ENCODE measurements at regions not wholly inside any gene's neighbourhood (a gene's known extent, or its start where the extent isn't known, plus 50 kb on each side); places are given as distances from the start of the nearest gene placed in this dataset.
"Not testable (repeated sequence)": the region's sequence is repeated elsewhere in the genome, so short reads cannot be mapped to it uniquely, and the experiment has no call there.

DNA sequence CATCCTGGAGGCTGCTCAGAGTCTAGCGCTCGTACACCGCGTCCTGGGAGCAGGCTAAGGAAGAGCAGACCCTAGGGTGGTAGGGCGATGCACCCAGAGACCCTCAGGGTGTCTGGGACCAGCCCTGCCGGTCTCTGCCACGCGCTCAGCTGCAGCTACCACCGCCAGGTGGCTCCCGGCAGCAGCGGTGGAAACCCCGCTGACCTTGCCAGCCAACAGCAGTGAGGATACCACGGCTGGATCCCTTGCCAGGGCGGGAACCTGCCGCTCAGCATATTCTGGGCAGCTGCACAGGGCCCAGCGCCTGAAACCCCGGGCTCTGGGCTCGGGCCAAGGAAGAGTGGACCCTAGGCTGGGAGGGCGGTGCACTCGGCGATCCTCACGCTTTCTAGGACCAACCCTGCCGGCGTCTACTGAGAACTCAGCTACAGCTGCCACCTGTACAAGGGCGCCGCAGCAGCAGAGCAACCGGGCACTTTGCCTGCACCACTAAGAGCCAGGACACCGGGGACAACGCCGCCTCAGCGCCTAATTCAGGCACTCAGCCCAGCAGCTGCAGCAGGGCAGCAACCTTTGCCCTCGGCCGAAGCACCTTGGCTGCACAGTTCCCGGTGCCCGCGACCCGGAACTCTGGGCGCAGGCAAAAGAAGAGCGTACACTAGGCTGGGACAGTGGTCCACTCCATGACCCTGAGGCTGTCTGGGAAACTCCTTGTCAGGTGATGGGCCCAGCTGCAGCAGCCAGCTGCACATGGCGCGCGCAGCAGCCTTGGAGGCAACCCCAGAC is 80.8 kb downstream of the POTEB2 start:
- H3K36me3 ChIP-seq (ENCODE audit: insufficient read depth, low read length); intact Hi-C loops (cut with DNase I, micrococcal nuclease); POLR2A ChIA-PET; CTCF ChIA-PET; H3K27ac ChIP-seq (ENCODE audit: low read depth in 1 of 2, low read length in 2 of 2); H3K9me3 Mint-ChIP-seq; H3K4me3 Mint-ChIP-seq; H3K4me3 ChIP-seq (ENCODE audit: low read length); H3K27me3 ChIP-seq (ENCODE audit: control insufficient read depth in 1 of 2, insufficient read depth in 2 of 2, low read length in 2 of 2); H3K4me1 ChIP-seq (ENCODE audit: insufficient read depth, low read length); H3K27me3 Mint-ChIP-seq; H3K9me3 ChIP-seq (ENCODE audit: control insufficient read depth in 1 of 2, insufficient read depth in 1 of 2, low read length in 2 of 2); H3K36me3 Mint-ChIP-seq (ENCODE audit: low read depth); H3K27ac Mint-ChIP-seq; ATAC-seq (ENCODE audit: poor library complexity); DNase-seq; H3K4me1 Mint-ChIP-seq (ENCODE audit: low read depth): not testable (repeated sequence)

DNA sequence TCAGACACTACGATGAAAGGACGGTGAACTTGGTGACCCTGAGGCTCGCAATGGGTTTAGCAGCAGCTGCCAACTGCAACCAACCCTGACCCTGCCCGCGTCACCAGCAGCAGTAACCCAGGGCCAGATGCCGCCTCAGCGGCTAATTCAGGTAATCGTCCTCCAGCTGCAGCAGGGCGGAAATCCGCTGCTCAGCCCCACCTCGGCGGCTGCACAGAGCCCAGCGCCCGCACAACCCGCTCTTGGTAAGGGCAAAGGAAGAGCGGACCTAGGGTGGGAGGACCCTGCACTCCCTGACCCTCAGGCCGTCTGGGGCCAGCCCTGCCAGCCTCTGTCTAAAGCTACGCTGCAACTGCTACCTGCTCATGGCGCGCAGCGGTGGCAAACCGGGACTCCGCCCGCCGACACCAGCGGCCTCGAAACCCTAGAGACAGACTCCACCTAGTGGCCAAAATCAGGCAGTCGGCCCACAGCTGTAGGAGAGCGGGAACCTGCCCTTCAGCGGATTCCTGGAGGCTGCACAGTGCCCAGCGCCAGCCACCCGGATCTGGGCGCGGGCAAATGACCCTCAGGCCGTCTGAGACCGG is 82.4 kb downstream of the POTEB2 start:
- H3K36me3 Mint-ChIP-seq (ENCODE audit: low read depth); H3K27ac Mint-ChIP-seq; POLR2A ChIA-PET; CTCF ChIA-PET; H3K4me3 ChIP-seq (ENCODE audit: low read length); H3K27me3 Mint-ChIP-seq; H3K36me3 ChIP-seq (ENCODE audit: insufficient read depth, low read length); H3K27ac ChIP-seq (ENCODE audit: low read depth in 1 of 2, low read length in 2 of 2); H3K4me1 ChIP-seq (ENCODE audit: insufficient read depth, low read length); intact Hi-C loops (cut with DNase I, micrococcal nuclease); H3K9me3 ChIP-seq (ENCODE audit: control insufficient read depth in 1 of 2, insufficient read depth in 1 of 2, low read length in 2 of 2); H3K4me1 Mint-ChIP-seq (ENCODE audit: low read depth); H3K27me3 ChIP-seq (ENCODE audit: control insufficient read depth in 1 of 2, insufficient read depth in 2 of 2, low read length in 2 of 2); H3K9me3 Mint-ChIP-seq: not testable (repeated sequence)
- H3K4me3 Mint-ChIP-seq, result peak overlapping the region; percentile 54
- ATAC-seq (ENCODE audit: poor library complexity), result peak; percentile 59
- peak in 3 of 14 experiments; percentile 11 to 36 (median 35) for DNase-seq

DNA sequence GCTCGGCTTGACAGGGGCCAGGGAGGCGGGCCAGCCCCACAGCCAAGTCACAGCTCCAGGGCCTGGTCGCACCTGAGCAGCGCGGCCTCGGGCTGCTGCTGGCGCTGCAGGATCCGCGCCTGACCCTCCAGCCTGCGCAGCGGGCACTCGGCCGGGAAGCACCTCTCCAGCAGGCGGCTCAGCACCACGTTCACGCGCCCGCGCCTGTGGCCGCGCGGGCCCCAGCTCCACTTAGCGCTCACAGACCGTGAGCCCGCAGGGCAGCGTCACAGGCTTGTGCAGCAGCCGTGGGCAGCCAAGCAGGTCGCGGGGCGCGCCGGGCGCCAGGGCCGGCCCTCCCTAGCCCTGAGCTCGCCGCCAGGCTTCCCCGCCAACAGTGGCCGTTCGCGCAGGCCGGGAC is 90.7 kb downstream of the POTEB2 start:
- H3K4me1 Mint-ChIP-seq (ENCODE audit: low read depth); H3K4me3 Mint-ChIP-seq; H3K27me3 ChIP-seq (ENCODE audit: control insufficient read depth in 1 of 2, insufficient read depth in 2 of 2, low read length in 2 of 2); CTCF ChIA-PET; H3K4me1 ChIP-seq (ENCODE audit: insufficient read depth, low read length); intact Hi-C loops (cut with DNase I, micrococcal nuclease); H3K27ac ChIP-seq (ENCODE audit: low read depth in 1 of 2, low read length in 2 of 2); DNase-seq; H3K4me3 ChIP-seq (ENCODE audit: low read length); H3K36me3 Mint-ChIP-seq (ENCODE audit: low read depth); POLR2A ChIA-PET; H3K9me3 Mint-ChIP-seq; H3K9me3 ChIP-seq (ENCODE audit: control insufficient read depth in 1 of 2, insufficient read depth in 1 of 2, low read length in 2 of 2); H3K27me3 Mint-ChIP-seq; H3K27ac Mint-ChIP-seq; H3K36me3 ChIP-seq (ENCODE audit: insufficient read depth, low read length): not testable (repeated sequence)
- peak; percentile 32 for ATAC-seq (ENCODE audit: poor library complexity)

DNA sequence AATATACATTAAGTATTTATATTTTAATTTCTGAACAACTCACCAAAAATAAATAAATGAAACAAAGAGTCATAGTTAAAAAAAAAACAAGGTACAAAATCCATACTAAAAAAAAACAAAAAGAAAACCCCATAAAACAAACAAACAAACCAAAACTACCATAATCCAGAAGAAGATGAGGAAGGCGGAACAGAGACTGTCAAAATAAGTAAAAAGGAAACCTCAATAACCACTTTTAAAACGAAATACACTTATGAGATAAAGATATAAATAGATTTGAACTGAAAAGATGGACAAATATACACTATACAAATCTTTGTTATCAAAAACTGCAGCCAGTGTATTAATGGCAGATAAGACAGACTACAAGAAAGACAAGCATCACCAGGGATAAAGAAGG is 98.2 kb downstream of the POTEB2 start:
- intact Hi-C loops (cut with DNase I, micrococcal nuclease); POLR2A ChIA-PET; H3K27me3 ChIP-seq (ENCODE audit: control insufficient read depth in 1 of 2, insufficient read depth in 2 of 2, low read length in 2 of 2); H3K4me3 Mint-ChIP-seq; H3K27ac ChIP-seq (ENCODE audit: low read depth in 1 of 2, low read length in 2 of 2); ATAC-seq (ENCODE audit: poor library complexity); H3K36me3 ChIP-seq (ENCODE audit: insufficient read depth, low read length); DNase-seq; H3K36me3 Mint-ChIP-seq (ENCODE audit: low read depth); H3K4me1 ChIP-seq (ENCODE audit: insufficient read depth, low read length); CTCF ChIA-PET; H3K4me3 ChIP-seq (ENCODE audit: low read length); H3K4me1 Mint-ChIP-seq (ENCODE audit: low read depth); H3K9me3 Mint-ChIP-seq; H3K9me3 ChIP-seq (ENCODE audit: control insufficient read depth in 1 of 2, insufficient read depth in 1 of 2, low read length in 2 of 2); H3K27ac Mint-ChIP-seq; H3K27me3 Mint-ChIP-seq: not testable (repeated sequence)

DNA sequence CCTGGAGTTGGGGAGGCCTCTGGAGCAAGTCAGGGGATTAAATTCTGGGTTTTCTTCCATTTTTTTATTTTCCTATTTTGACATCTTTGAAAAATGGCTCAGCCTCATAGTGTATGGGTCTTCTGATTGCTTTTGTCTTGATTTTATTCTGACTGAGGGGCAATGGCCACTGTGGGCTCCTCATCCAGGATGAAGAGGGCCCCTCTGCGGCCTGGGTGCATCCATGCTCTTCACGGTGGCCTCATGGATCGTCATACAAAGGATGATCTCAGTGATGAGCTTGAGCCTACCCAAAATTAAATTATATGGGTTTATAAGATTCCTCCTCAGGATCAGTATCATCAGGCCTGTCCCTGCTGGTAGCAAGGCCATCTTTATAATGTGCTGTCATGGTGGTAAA is 103.7 kb downstream of the POTEB2 start:
- H3K36me3 ChIP-seq (ENCODE audit: insufficient read depth, low read length); H3K27me3 Mint-ChIP-seq; H3K4me3 ChIP-seq (ENCODE audit: low read length); intact Hi-C loops (cut with DNase I, micrococcal nuclease); H3K27ac ChIP-seq (ENCODE audit: low read depth in 1 of 2, low read length in 2 of 2); H3K9me3 Mint-ChIP-seq; DNase-seq; H3K27ac Mint-ChIP-seq; ATAC-seq (ENCODE audit: poor library complexity); H3K36me3 Mint-ChIP-seq (ENCODE audit: low read depth); H3K4me1 Mint-ChIP-seq (ENCODE audit: low read depth); H3K4me1 ChIP-seq (ENCODE audit: insufficient read depth, low read length); H3K27me3 ChIP-seq (ENCODE audit: control insufficient read depth in 1 of 2, insufficient read depth in 2 of 2, low read length in 2 of 2); H3K4me3 Mint-ChIP-seq; H3K9me3 ChIP-seq (ENCODE audit: control insufficient read depth in 1 of 2, insufficient read depth in 1 of 2, low read length in 2 of 2); POLR2A ChIA-PET; CTCF ChIA-PET: not testable (repeated sequence)

DNA sequence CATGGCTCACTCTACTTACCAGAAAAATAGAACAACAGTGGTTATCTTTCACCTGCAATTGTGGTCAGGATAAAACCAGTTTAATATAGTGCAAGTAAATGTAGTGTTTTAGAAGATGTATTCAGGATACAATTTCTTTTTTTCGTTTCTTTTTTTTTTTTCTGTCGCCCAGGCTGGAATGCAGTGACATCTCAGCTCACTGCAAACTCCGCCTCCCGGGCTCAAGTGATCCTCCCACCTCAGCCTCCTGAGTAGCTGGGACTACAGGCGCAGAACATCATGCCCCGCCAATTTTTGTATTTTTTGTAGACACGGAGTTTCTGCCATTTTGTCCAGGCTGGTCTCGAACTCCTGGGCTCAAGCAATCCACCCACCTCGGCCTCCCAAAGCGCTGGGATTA is 109.7 kb downstream of the POTEB2 start:
- H3K4me1 Mint-ChIP-seq (ENCODE audit: low read depth); H3K4me3 ChIP-seq (ENCODE audit: low read length); H3K4me3 Mint-ChIP-seq: not testable (repeated sequence)

DNA sequence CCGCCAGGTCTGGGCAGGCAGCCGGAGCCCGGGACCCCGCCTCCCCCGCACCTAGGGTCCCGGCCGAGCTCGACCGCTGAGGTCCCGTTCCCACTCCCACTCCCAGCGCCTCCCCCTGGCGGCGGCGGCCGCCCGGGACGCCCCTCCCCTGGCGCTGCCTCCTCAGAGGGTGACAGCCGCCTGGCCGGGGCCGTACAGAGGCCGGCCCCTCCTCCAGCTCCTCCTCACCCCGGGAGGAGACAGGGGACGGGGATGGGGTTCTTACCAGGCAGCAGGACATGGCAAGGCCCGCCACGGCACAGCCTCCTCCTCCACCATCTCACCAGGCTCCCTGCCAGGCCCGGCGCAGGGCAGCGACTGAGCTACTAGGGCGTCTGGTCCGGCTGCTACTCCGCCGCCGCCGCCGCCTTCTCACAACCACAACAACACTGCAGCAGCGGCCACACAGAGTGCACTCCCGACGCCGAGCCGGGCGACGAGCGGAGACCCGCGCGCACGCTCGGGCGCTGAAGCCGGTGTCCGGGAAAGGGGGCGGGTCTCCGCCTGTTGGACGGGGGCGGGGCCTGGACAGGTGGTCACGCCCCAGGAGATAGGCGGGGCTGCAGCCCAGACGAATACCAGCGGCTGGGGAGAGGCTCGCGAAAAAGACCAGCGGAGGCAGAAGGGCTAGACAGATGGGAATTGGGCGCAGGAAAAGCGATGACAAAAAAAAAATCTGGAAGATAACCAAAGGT is 110.3 kb downstream of the POTEB2 start:
- H3K4me3 ChIP-seq (ENCODE audit: low read length); H3K36me3 Mint-ChIP-seq (ENCODE audit: low read depth); H3K4me1 ChIP-seq (ENCODE audit: insufficient read depth, low read length); H3K27me3 ChIP-seq (ENCODE audit: control insufficient read depth in 1 of 2, insufficient read depth in 2 of 2, low read length in 2 of 2); H3K36me3 ChIP-seq (ENCODE audit: insufficient read depth, low read length); intact Hi-C loops (cut with DNase I, micrococcal nuclease); CTCF ChIA-PET; H3K27me3 Mint-ChIP-seq; H3K4me1 Mint-ChIP-seq (ENCODE audit: low read depth); H3K4me3 Mint-ChIP-seq; H3K27ac Mint-ChIP-seq; POLR2A ChIA-PET; H3K27ac ChIP-seq (ENCODE audit: low read depth in 1 of 2, low read length in 2 of 2); H3K9me3 ChIP-seq (ENCODE audit: control insufficient read depth in 1 of 2, insufficient read depth in 1 of 2, low read length in 2 of 2); H3K9me3 Mint-ChIP-seq: not testable (repeated sequence)
- DNase-seq, result peak in 4 of 14 experiments; percentile 13 to 70 (median 37)
- ATAC-seq (ENCODE audit: poor library complexity), result peak; percentile 55

More for the DNA sequence above, 109.7 kb downstream of the POTEB2 start:
- H3K9me3 ChIP-seq (ENCODE audit: control insufficient read depth in 1 of 2, insufficient read depth in 1 of 2, low read length in 2 of 2); H3K27ac ChIP-seq (ENCODE audit: low read depth in 1 of 2, low read length in 2 of 2); DNase-seq; POLR2A ChIA-PET; H3K27ac Mint-ChIP-seq; H3K27me3 Mint-ChIP-seq; H3K9me3 Mint-ChIP-seq; H3K36me3 Mint-ChIP-seq (ENCODE audit: low read depth); H3K4me1 ChIP-seq (ENCODE audit: insufficient read depth, low read length); intact Hi-C loops (cut with DNase I, micrococcal nuclease); H3K36me3 ChIP-seq (ENCODE audit: insufficient read depth, low read length); CTCF ChIA-PET; H3K27me3 ChIP-seq (ENCODE audit: control insufficient read depth in 1 of 2, insufficient read depth in 2 of 2, low read length in 2 of 2): not testable (repeated sequence)
- ATAC-seq (ENCODE audit: poor library complexity), result peak; percentile 67
